Coronary artery (tissue), 2 donors: ENCODE measurements at regions not wholly inside any gene's neighbourhood (a gene's known extent, or its start where the extent isn't known, plus 50 kb on each side); places are given as distances from the start of the nearest gene placed in this dataset.

ENCODE experiments used
- DNase-seq: peaks from one replicate; pipeline ENCODE4 v3.0.0-alpha.2; 2017; ENCODE audit warnings: low spot score
- H3K27ac ChIP-seq, 2 donors: fragments of 200-600 bp; sonication (generic); one replicate each; pipeline ENCODE4 v1.5.1; 2016 to 2019
- H3K4me3 ChIP-seq: fragments of 200-600 bp; sonication (generic); 2 replicates; pipeline ENCODE4 v1.5.1; 2016; ENCODE audit warnings: mild to moderate bottlenecking, moderate library complexity
- CTCF ChIP-seq: fragments of 200-600 bp; sonication (generic); IDR thresholded peaks from one replicate; pipeline ENCODE4 v1.5.1; 2019; ENCODE audit warnings: antibody characterized with exemption

GRCh38 chr2:16045653-16046352, 105.5 kb downstream of the MYCN start:
- no peak for DNase-seq
- no peak overlapping the region for H3K27ac ChIP-seq
- TF ChIP-seq CTCF = no peak
- no peak overlapping the region for H3K4me3 ChIP-seq

- DNase-seq = no peak
- TF ChIP-seq CTCF = no peak
- Histone ChIP-seq H3K4me3 (no peak overlapping the region), H3K27ac (no peak overlapping the region)
Measured at GRCh38 chr2:16044946-16045456, 104.7 kb downstream of the MYCN start.

- no peak for TF ChIP-seq CTCF
- no peak for DNase-seq
- H3K4me3 ChIP-seq = no peak overlapping the region
- H3K27ac ChIP-seq = no peak overlapping the region
Measured at GRCh38 chr2:16043627-16044026, 103.3 kb downstream of the MYCN start.

GRCh38 chr2:16043192-16043591, 102.8 kb downstream of the MYCN start:
- TF ChIP-seq CTCF = no peak

DNA sequence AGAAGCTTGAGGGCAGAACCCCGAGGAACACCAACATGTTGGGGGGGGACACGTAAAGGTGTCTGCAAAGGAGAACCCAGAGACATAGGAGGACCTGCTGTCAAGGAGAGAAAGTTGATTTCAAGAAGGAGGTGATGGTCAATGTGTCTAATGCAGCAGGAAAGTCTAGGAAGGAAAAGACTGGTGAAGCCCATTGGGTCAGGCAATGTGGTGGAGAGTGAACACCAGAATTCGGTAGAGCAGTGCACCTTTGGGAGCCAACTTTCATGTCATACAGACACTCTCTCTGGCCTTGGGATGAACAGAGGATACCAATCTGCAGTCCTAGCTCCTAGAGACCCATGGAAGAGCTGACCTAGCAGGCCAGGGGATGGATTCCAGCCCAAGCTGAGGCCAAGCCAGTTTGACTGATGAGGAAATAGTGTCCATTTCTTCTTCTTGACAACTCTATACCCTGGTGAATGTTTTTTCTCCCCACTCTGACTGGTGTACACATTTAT, 101.9 kb downstream of the MYCN start:
- H3K4me3 ChIP-seq = no peak overlapping the region
- no peak for DNase-seq
- no peak overlapping the region for H3K27ac ChIP-seq
- no peak for TF ChIP-seq CTCF

More at GRCh38 chr2:16043192-16043591, 102.8 kb downstream of the MYCN start:
- Histone ChIP-seq H3K4me3 (no peak overlapping the region), H3K27ac (no peak overlapping the region)
- DNase-seq = no peak

DNA sequence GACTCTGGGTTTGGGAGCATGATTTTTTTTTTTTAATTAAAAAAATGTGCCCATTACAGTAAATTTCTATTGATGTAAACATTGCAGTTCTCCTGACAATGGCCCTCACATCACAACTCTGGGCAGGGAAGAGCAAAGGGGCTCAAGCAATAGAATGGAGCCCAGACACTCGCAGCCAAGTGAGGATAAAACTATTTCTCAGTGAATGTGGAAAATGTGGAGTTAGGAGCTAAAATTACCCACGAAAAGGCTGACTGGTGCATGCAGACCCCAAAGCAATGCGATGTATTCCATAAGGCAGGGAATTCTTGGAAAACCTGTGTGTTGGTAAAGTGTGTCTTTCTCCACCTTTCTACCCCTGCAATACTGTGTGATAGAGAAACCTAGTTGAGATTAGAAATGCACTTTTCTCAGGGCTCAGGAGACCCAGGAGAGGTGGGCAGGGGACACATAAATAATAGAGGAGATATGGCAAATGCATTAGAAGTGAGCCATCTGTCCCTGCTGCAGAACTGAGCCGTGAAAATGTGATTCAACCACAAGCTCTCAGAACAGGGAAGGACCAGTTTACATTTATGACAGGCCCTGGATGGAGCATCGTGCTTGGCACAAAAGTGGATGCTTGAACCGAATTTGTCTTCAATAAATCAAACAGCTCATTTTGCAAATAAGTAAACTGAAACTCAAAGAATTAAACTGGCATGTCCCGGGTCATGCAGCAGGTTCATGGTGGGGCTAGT, 100.1 kb downstream of the MYCN start:
- Histone ChIP-seq H3K4me3 (no peak overlapping the region), H3K27ac (no peak overlapping the region)
- no peak for DNase-seq
- TF ChIP-seq CTCF = no peak
